Glomerular visceral epithelial cell (primary cell): ENCODE measurements at regions not wholly inside any gene's neighbourhood (a gene's known extent, or its start where the extent isn't known, plus 50 kb on each side); places are given as distances from the start of the nearest gene placed in this dataset.
"Not testable (repeated sequence)": the region's sequence is repeated elsewhere in the genome, so short reads cannot be mapped to it uniquely, and the experiment has no call there.

Experiments used
- DNase-seq: peaks from one replicate; pipeline ENCODE4 v3.0.0-alpha.2; 2016; ENCODE audit errors: extremely low spot score

GRCh38 chr3:67154429-67154828 is 156.3 kb downstream of the KBTBD8 start:
- no peak for DNase-seq

- no peak for DNase-seq
These were observed 169.4 kb downstream of the KBTBD8 start for GRCh38 chr3:67167481-67167880.

- no peak for DNase-seq
These were observed 173.7 kb downstream of the KBTBD8 start for GRCh38 chr3:67171841-67172240.

GRCh38 chr3:67173130-67173529 is 175.0 kb downstream of the KBTBD8 start:
- not testable (repeated sequence) for DNase-seq

- DNase-seq = no peak
These were observed 178.3 kb downstream of the KBTBD8 start for GRCh38 chr3:67176396-67176795.

- no peak for DNase-seq
These were observed 194.4 kb downstream of the KBTBD8 start for GRCh38 chr3:67192466-67192865.

GRCh38 chr3:67196677-67197076 is 198.6 kb downstream of the KBTBD8 start:
- no peak for DNase-seq

- DNase-seq = no peak
These were observed 200.3 kb downstream of the KBTBD8 start for GRCh38 chr3:67198374-67198773.

GRCh38 chr3:67200618-67201017 is 202.5 kb downstream of the KBTBD8 start:
- no peak for DNase-seq

GRCh38 chr3:67201026-67201425 is 202.9 kb downstream of the KBTBD8 start:
- no peak for DNase-seq

GRCh38 chr3:67202053-67202452 is 203.9 kb downstream of the KBTBD8 start:
- DNase-seq = no peak

- DNase-seq = no peak
These were observed 206.8 kb downstream of the KBTBD8 start for GRCh38 chr3:67204951-67205350.

- no peak for DNase-seq
These were observed 217.6 kb downstream of the KBTBD8 start for GRCh38 chr3:67215690-67216089.

GRCh38 chr3:67227030-67227429 is 228.9 kb downstream of the KBTBD8 start:
- no peak for DNase-seq

GRCh38 chr3:67228136-67228535 is 230.0 kb downstream of the KBTBD8 start:
- no peak for DNase-seq

- no peak for DNase-seq
These were observed 234.5 kb downstream of the KBTBD8 start for GRCh38 chr3:67232642-67233041.

GRCh38 chr3:67239353-67239752 is 241.2 kb downstream of the KBTBD8 start:
- no peak for DNase-seq

- DNase-seq = no peak
These were observed 243.0 kb downstream of the KBTBD8 start for GRCh38 chr3:67241084-67241483.

- no peak for DNase-seq
These were observed 246.0 kb downstream of the KBTBD8 start for GRCh38 chr3:67244130-67244529.

- no peak for DNase-seq
These were observed 247.4 kb downstream of the KBTBD8 start for GRCh38 chr3:67245545-67245944.

GRCh38 chr3:67248726-67249125 is 250.6 kb downstream of the KBTBD8 start:
- no peak for DNase-seq

GRCh38 chr3:67252906-67253305 is 254.8 kb downstream of the KBTBD8 start:
- not testable (repeated sequence) for DNase-seq

GRCh38 chr3:67278015-67278618 is 280.0 kb downstream of the KBTBD8 start:
- DNase-seq = no peak

- no peak for DNase-seq
These were observed 288.5 kb downstream of the KBTBD8 start for GRCh38 chr3:67286586-67286985.
